Skin of body (tissue), 1 donor: ENCODE measurements at regions not wholly inside any gene's neighbourhood (a gene's known extent, or its start where the extent isn't known, plus 50 kb on each side); places are given as distances from the start of the nearest gene placed in this dataset.
"Not testable (repeated sequence)": the region's sequence is repeated elsewhere in the genome, so short reads cannot be mapped to it uniquely, and the experiment has no call there.

Experiments
- DNase-seq: peaks from one replicate; lab custom pipeline; 2025; lab: John Stamatoyannopoulos, UW

DNA sequence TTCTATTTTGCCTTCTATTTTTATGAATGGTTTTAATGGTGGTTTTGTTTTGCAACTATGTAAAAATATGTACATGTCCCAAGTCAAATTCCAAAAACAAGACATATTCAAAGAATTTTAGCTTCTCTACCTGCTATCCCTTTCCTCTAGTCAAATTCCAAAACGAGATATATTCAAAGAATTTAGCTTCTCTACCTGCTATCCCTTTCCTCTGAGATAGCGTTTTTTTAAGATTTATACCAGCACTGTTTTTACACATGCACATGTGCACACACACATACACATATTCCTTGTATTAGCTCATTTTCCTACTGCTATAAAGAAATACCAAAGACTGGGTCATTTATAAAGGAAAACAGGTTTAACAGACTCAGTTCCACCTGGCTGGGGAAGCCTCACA lies 199.1 kb upstream of the ARL4C start:
- no peak for DNase-seq

DNA sequence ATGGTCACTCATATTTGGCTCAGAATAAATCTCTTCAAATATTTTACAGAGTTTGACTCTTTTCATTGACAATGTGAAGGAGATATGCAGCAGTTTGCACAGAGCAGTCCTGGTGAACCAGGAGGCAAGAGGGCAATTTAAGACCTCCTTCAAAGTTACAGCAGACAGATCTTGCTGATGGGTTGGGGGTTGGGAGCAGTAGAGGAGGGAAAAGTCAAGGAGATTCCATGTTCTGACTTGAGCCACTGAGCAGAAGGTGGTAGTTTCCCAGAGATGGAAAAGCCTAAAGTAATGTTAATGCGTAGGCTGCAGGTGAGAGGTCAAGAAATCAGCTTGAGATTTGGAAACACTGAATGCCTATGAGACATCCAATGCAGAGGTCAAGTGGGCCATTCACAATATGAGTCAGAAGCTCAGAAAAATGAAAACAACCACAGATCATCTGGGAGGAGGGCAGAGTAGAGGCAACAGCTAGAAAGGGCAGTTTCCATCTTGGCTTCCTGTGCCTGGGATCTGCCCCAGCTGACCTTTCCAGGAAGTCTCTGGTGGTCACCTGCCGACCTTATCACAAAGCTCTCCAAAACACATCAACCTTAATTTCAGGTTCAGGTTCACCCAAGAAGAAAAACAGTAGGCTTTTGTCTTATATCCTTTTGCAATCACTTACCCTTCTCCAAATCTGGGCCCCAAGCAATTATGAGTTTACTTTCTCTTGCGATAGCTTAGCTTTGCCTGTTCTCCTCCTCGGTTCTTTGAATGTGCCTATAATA lies 197.5 kb upstream of the ARL4C start:
- no peak for DNase-seq

DNA sequence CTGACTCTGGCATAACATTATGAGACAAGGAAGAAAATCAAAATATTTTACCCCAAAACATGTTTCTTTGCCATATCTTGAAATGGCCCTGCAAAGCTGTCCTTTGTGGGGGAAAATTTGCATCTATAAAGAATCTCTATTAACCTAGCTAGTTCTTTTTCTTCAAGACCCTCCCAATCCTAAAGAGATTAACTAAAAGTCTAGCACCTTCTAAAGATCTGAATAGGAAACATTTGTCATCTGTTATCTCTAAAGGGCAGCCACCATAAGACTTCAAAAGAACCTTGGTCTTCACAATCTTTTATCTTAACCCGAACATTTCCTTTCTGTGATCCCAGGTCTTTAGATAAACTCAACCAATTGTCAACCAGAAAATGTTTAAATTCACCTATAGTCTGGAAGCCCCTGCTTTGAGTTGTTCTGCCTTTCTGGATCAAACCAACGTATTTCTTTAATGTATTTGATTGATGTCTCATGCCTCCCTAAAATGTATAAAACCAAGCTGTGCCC lies 196.9 kb upstream of the ARL4C start:
- DNase-seq, result not testable (repeated sequence)

DNA sequence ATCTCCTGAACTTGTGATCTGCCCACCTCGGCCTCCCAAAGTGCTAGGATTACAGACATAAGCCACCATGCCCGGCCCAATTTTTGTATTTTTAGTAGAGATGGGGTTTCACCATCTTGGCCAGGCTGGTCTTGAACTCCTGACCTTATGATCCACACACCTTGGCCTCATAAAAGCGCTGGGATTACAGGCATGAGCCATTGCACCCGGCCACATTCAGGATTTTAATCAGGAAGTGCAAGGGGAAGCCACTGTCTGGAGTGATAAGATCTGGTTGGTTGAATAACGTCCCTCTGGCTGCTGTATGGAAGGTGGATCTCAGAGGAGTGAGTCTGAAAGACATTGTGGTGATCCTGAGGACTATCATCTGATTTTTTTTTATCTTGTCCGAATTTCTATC lies 196.3 kb upstream of the ARL4C start:
- not testable (repeated sequence) for DNase-seq

DNA sequence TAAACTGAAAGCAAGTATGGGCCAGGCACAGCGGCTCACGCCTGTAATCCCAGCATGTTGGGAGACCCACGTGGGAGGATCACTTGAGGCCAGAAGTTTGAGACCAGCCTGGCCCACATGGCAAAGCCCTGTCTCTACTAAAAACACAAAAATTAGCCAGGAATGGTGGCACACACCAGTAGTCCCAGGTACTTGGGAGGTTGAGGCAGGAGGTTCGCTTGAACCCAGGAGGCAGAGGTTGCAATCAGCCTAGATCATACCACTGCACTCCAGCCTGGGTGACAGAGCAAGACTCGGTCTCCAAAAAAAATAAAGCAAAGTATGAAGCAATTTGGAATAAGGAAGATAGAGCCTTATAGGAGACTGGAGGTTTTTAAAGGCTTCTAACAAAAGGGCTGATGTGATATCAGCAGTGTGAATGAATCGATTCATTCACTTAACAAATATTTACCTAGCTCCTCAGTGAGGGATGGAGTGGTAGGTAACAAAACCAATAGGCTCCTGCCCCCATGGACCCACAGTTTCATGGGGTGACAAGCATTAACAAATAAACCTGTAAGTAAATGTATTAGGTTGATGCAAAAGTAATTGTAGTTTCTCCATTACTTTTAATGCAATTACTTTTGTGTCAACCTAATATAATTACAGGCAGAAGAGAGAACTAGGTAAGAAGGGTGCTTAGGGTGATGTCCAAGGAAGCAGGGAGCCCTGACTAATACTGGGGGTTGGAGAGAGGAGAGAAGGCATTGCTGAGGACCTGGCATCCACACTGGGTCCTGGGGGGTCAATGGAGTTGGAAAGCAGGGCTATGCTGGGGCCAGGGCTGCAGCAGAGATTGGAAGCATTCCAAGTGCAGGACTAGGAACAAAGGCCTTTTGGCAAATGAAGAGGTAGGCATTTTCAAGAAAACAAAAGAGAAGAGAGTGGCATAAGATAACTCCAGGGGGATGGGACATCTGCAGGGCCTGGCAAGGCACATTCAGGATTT lies 195.4 kb upstream of the ARL4C start:
- DNase-seq, result no peak

DNA sequence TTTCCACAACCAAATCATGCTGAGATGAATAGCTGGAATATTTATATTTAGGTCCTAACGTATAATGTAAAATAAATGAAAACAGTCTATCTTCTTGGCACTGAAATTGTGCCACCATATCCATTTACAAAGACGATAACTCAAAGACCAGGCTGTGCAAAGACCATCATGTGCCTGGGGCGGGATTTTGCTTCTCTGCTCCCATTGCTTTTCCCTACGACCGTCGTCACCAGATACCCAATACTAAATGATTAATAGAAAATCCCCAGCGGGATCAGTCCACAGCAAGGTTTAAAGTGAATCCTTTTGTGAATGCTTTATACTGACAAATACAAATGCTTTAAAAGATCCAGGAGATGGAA lies 194.3 kb upstream of the ARL4C start:
- DNase-seq, result no peak

DNA sequence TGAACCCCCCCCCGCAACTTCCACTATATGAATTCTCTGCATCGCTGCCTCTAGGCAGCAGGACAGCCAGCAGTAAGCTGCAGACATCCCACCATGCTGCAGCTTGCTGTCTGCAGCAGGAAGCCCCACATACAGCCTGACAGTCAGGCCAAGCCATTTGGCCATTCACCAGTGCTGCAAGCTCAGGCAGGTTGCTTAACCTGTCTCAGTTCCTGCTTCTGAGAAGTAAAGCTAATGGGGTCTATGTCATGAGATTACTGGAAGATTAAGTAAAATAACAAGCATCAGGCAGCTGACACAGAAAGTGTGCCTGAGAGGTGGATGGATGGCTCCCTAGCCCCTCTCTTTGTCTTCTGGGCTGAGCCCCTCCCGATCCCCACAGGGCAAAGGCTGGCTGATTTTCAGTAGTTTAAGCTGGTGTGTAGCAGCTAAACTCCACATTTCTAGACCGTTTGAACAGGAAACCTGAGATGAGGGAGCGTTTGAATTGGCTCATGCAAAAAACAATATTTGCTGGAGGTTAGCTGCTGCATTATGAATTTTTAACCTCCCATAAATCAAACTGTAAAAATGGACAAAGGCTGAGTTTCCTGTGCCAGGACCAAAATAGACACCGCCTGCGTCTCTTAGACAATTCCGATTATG lies 193.8 kb upstream of the ARL4C start:
- DNase-seq, result peak; percentile 38

DNA sequence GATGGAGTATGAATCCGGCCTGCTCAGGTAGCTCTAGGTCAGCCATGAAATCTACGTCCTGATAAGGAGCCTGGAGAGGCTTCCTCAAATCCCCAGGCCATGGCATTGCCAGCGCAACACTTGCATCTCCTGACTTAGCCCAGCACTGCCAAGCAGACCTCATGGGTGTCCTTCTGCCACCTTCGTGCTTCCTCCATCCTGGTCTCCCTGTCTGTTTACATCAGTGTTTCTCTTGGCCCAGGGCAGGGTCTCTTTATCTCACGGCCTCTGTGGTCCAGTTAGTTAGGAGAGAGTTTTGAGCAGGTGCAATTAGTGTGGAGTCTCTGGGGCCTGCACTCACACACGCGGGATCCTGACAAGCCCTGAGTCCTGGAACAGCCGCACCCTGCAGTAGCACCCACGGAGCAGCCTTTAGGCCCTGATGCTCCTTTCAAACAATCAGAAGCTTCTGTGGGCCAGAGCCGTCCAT lies 193.1 kb upstream of the ARL4C start:
- no peak for DNase-seq

DNA sequence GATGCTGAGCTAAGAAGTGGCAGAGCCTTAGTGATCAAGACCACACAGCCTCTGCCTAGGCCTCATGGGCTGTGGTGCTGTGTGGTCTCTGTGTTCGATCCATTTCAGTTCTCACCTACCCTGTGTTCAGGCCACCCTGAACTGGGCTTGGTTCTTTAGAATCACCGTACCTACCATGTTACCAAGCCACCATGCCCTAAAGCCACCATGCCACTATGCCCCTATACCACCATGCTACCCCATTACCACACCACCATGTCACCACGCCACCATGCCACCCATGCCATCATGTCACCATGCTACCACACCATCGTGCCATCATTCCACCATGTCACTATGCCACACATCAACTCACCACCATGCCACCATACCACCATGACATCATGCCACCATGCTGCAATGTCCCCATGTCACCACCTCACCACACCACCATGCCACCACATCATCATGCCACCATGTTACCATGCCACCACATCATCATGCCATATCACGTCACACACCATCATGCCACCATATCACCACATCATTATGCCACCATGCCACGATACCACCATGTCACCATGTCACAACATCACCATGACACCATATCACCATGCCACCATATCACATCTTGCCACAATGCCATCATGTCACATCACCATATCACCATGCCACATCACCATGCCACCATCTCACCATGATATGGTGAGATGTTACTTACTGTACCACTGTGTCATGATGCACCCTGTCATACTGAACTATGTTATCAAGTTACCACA lies 191.0 kb upstream of the ARL4C start:
- no peak for DNase-seq

DNA sequence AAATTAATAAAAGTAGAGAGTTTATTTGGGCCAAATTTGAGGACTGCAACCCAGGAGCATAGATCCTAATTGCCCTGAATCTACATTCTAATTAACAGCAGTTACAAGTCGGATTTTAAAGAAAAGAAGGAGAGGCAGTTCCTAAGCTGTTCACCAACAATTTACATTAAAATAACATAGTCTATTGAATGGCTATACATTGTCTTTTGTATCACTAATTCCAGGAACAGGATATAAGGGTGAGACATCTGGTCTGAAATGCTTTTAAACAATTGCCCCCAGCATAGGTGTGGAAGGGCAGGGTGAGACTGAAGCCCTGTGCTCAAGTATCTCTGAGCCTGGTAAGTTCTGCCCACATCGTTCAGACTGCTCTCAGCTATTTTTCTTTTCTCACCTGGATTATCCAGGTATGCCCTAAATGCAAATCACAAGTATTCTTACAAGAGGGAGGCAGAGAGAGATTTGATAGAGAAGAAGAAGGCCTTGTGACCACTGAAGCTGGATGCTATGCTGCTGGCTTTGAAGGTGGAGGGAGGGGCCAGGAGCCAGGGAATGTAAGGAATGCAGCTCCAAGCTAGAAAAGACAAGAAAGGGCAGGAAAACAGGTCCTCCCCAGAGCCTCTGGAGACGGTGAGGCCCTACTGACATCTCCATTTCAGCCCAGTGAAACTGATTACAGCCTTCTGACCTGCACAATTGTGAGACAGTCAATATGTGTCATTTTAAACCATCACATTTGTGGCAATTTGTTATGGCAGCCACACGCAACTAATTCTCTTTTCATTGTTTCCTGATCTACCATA lies 189.4 kb upstream of the ARL4C start:
- DNase-seq, result no peak

DNA sequence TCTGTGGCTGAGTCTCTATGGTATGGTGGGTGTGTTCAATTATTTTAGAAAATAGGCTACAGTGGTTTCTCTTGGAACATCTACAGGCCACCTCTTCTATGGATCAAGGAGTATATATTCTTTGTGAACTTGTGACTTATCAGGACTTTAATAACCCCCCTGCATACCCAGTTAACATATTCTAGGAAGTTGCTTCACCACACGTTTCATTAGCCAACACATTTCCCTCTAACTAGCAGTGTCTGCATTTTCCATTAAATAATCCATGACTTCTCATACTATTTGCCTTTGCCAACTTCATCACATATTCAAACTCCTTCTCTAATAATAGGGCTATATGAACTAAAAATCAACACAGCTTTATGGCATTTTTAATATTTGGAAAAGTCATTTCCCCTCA lies 187.6 kb upstream of the ARL4C start:
- no peak for DNase-seq

DNA sequence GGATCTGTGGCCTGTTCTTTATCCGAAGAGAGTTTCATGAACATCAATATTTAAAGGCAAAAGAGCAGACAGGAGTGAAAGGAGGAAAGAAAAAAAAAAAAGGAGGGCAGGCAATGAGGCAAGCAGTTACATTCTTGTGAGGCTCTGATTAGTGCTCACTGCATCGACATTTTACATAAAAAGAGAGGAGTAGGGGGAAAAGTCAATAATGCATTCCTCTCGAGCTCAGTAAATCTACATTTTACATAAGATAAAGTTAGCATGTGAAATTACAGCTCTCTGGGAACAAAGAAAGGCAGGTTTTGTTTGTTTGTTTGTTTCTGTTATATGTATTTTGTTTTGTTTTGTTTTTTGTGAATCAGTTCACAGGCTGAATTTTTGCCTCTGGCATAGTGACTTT lies 187.1 kb upstream of the ARL4C start:
- DNase-seq, result no peak

DNA sequence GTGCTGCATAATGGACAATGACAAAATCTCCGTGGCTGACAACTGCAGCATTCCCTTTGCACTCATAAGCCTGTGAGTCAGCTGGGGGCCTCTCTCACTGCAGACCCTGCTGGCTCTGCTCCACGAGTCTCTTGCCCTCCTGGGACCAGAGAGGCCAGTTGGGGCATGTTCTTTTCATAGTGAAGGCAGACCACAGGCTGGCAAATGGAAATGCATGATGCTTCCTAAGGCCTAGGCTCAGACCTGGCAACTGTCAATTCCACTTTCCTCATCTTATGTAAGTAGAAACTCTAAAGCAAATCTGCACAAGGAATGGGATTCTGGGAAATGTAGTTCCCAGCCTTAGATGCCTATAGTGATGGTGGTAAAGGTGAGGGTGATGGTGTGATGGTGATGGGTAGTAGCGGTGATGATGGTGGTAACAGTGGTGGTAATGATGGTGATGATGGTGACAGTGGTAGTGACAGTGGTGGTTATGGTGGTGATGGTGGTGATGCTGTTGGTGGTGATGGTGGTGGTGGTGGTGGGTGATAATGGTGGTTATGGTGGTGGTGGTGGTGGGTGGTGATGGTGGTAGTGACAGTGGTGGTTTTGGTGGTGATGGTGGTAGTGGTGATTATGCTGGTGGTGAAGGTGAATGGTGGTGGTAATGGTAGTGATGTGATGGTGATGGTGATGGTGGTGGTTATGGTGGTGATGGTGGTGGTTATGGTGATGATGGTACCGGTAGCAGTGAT lies 185.8 kb upstream of the ARL4C start:
- DNase-seq, result no peak

DNA sequence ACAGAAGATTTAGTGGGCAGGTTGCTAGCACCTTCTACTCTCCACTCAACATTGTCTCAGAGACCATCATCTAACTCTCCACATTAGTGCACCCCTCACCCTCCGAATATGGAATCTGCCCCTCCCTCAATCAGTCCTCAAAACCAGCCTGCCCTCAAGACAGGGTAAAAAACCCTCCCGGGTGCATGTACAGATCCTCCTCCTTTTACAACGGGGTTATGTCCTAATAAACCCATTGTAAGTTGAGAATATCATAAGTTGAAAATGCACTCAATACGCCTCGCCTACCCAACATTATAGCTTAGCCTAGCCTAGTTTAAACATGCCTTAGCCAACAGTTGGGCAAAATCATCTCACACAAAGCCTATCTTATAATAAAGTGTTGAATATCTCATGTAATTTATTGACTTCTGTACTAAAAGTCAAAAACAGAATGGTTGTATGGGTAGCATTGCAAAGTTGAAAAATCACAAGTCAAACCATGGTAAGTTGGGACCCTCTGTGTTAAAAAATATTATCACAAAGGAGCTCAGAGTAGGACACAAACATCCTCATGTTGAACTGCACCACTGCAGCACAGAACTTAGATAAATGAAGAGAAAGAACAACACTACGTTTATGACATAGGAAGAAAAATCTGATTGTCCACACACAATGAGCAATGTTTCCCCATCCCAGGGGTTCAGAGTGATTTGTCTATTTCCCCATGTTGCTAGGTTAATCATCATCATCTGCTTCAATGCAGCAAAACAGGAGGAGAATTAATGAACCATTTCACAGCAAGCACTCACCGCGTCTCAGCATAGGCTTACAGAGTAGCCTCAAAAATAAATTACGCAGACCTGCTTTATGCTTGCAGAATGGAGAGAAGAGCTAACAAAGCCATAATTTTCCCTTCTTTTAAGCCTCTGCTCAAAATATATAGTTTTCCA lies 184.1 kb upstream of the ARL4C start:
- DNase-seq, result no peak

DNA sequence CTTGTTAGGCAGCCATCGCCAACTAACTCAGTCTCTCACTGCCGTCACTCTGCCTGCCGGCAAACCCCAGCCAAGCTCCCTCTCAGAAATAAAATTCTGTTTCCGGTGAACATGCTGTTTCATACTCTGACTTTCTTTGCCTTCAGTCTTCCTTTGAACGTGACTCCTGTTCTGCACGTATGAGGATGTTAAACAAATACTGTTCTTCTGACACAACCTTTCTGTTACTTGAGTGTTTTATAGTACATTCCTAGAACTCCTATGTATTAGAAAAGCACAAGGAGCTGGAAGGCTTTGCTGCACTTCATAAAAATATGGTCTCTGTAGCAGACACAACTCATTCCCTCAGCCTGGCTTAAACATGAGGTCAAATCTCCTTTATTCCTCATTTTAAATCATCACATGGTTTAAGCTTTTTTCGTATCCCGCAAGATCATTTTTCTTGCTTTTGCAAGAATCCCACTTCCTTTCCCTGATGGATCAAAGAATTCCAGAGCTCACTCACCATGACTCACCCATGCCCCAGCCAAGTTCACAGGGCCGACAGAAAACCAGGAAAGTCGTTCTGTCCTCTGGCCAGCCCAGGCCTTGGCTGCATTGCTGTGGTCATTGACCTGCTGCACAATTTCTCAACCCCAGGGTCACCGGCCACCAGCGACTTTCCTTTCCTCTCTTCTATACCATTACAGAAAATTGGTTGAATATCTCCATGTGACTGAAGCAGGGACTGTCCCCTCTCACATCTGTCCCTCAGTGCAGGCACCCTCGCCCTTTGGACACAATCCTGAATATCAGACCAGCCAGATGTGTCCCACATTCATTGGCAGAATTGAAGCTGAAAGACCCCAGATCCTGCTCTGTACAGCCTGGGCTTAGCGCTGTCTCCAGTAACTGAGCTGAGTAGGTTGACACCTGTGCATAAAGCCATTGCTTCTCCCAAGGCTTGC lies 183.1 kb upstream of the ARL4C start:
- no peak for DNase-seq

DNA sequence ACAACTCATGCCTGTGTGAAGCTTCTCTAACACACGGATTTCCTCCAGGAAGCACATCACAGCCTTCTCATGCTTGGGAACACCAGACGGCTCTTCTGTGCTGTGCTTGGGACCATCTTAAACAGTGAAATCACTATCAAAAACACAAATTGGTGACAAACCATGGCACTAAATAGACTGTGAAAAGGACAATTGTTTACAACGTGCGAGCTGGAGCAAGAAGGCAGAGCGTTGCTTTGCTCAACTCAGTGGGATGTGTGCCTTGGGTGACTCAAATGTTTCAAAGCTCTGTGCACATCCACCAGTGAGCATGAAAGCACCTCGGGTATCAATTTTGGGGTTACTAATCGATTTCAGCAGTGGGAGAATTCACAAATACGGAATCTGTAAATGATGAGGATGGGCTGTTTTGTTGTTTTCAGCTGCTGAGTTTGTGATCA lies 182.4 kb upstream of the ARL4C start:
- DNase-seq, result no peak

DNA sequence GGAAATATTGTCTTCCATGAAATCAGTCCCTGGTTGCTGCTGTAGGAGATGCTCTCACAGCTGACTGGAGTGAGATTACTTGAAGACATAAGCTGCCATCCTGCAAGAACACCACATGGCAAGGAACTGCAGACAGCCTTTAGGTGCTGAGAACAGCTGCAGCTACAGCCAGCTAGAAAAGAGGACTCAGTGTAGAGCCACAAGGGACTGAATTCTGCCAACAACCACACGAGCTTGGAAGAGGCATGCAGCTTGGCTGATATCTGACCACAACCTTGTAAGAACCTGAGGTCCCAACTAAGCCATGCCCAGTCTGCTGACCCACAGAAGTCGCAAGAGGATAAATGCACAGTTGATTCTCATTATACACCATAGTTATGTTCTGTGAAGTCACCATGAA lies 181.8 kb upstream of the ARL4C start:
- DNase-seq, result no peak
